Liver (tissue), 8 donors: ENCODE measurements at regions not wholly inside any gene's neighbourhood (a gene's known extent, or its start where the extent isn't known, plus 50 kb on each side); places are given as distances from the start of the nearest gene placed in this dataset.

Experiments used
- DNase-seq: peaks from one replicate; pipeline ENCODE4 v3.0.0-alpha.2; 2017; ENCODE audit warnings: low spot score
- H3K27ac ChIP-seq, 2 donors: one replicate each; pipeline ENCODE4 v1.7.0; 2013; ENCODE audit warnings: inconsistent platforms in 2 of 2, low read length in 2 of 2, control low read depth in 1 of 2, low read depth in 1 of 2, mild to moderate bottlenecking in 1 of 2
- H3K27me3 ChIP-seq, 4 donors: one replicate each; pipeline versions ENCODE4 v1.6.1 to v1.7.0; 2013; ENCODE audit warnings: low read length in 3 of 4, inconsistent platforms in 1 of 4, mild to moderate bottlenecking in 1 of 4, moderate library complexity in 1 of 4; ENCODE audit not compliant: control insufficient read depth in 4 of 4, insufficient read depth in 4 of 4
- H3K36me3 ChIP-seq, 4 donors: one replicate each; pipeline versions ENCODE4 v1.6.1 to v1.7.0; 2013; ENCODE audit warnings: low read length in 3 of 4, mild to moderate bottlenecking in 3 of 4, low read depth in 1 of 4, moderate library complexity in 1 of 4; ENCODE audit not compliant: control insufficient read depth in 4 of 4, insufficient read depth in 3 of 4
- H3K4me1 ChIP-seq, 4 donors: one replicate each; pipeline versions ENCODE4 v1.6.1 to v1.7.0; 2013; ENCODE audit warnings: low read length in 3 of 4, mild to moderate bottlenecking in 3 of 4, moderate library complexity in 1 of 4; ENCODE audit not compliant: control insufficient read depth in 4 of 4, insufficient read depth in 4 of 4
- H3K4me3 ChIP-seq, 3 donors: one replicate each; pipeline versions ENCODE4 v1.6.1 to v1.7.0; 2013; ENCODE audit warnings: low read length in 3 of 3, control low read depth in 1 of 3, low read depth in 1 of 3, mild to moderate bottlenecking in 1 of 3
- H3K9ac ChIP-seq, 2 donors: one replicate each; pipeline ENCODE4 v1.7.0; 2013; ENCODE audit warnings: low read length in 2 of 2, mild to moderate bottlenecking in 2 of 2, moderate library complexity in 2 of 2, control low read depth in 1 of 2, low read depth in 1 of 2
- H3K9me3 ChIP-seq, 4 donors: one replicate each; pipeline versions ENCODE4 v1.6.1 to v1.7.0; 2013; ENCODE audit warnings: low read length in 3 of 4; ENCODE audit not compliant: control insufficient read depth in 4 of 4
- ATF3 ChIP-seq: IDR thresholded peaks from 2 replicates; pipeline ENCODE4 v1.6.1; 2016; ENCODE audit warnings: antibody characterized with exemption
- CTCF ChIP-seq: fragments of 150-350 bp; IDR thresholded peaks from 2 replicates; pipeline ENCODE4 v1.5.1; 2017; ENCODE audit warnings: improper control_type of control experiment, low read depth, low read length; ENCODE audit not compliant: missing input control
- EGR1 ChIP-seq, 2 donors: IDR thresholded peaks; 2 replicates each; pipeline ENCODE4 v1.6.1; 2016 to 2018; ENCODE audit warnings: antibody characterized with exemption in 2 of 2, low read depth in 2 of 2
- FOXA1 ChIP-seq: IDR thresholded peaks from 2 replicates; pipeline ENCODE4 v1.6.1; 2016; ENCODE audit warnings: antibody characterized with exemption
- FOXA2 ChIP-seq: IDR thresholded peaks from 2 replicates; pipeline ENCODE4 v1.6.1; 2016; ENCODE audit warnings: antibody characterized with exemption
- GABPA ChIP-seq, 2 donors: IDR thresholded peaks in 1 of 2; conservative IDR thresholded peaks in 1 of 2; 2 replicates each; pipeline ENCODE4 v1.6.1; 2016; ENCODE audit warnings: antibody characterized with exemption in 2 of 2, mild to moderate bottlenecking in 1 of 2, moderate library complexity in 1 of 2
- HNF4A ChIP-seq, 2 donors: conservative IDR thresholded peaks; 2 replicates each; pipeline ENCODE4 v1.6.1; 2016; ENCODE audit warnings: antibody characterized with exemption in 2 of 2, mild to moderate bottlenecking in 2 of 2
- HNF4G ChIP-seq: IDR thresholded peaks from 2 replicates; pipeline ENCODE4 v1.6.1; 2016; ENCODE audit warnings: antibody characterized with exemption
- JUND ChIP-seq, 2 donors: IDR thresholded peaks; 2 replicates each; pipeline ENCODE4 v1.6.1; 2016; ENCODE audit warnings: antibody characterized with exemption in 2 of 2
- NR2F2 ChIP-seq: IDR thresholded peaks from 2 replicates; pipeline ENCODE4 v1.6.1; 2016; ENCODE audit warnings: antibody characterized with exemption
- RAD21 ChIP-seq, 2 donors: IDR thresholded peaks; 2 replicates each; pipeline ENCODE4 v1.6.1; 2016; ENCODE audit warnings: antibody characterized with exemption in 2 of 2, mild to moderate bottlenecking in 2 of 2
- REST ChIP-seq: IDR thresholded peaks from 2 replicates; pipeline ENCODE4 v1.6.1; 2016; ENCODE audit warnings: antibody characterized with exemption, mild to moderate bottlenecking
- RXRA ChIP-seq, 2 donors: IDR thresholded peaks; 2 replicates each; pipeline ENCODE4 v1.6.1; 2017 to 2018; ENCODE audit warnings: antibody characterized with exemption in 2 of 2, mild to moderate bottlenecking in 1 of 2
- SP1 ChIP-seq: IDR thresholded peaks from 2 replicates; pipeline ENCODE4 v1.6.1; 2018; ENCODE audit warnings: antibody characterized with exemption, mild to moderate bottlenecking
- TAF1 ChIP-seq: conservative IDR thresholded peaks from 2 replicates; pipeline ENCODE4 v1.6.1; 2016; ENCODE audit warnings: antibody characterized with exemption, mild to moderate bottlenecking
- YY1 ChIP-seq: IDR thresholded peaks from 2 replicates; pipeline ENCODE4 v1.6.1; 2016; ENCODE audit warnings: antibody characterized with exemption, mild to moderate bottlenecking
- ZBTB33 ChIP-seq: IDR thresholded peaks from 2 replicates; pipeline ENCODE4 v1.6.1; 2016; ENCODE audit warnings: antibody characterized with exemption
- WGBS: extraction: QIAGEN DNeasy Blood & Tissue Kit; methylation state at CpG from one replicate; pipeline ENCODE4 v1.1.7; 2013; 5-methylcytosine and 5-hydroxymethylcytosine counted together
- donor health status: healthy.
- donor health status: healthy.
- donor health status: healthy.
- donor health status: healthy.
- donor health status: healthy.

DNA sequence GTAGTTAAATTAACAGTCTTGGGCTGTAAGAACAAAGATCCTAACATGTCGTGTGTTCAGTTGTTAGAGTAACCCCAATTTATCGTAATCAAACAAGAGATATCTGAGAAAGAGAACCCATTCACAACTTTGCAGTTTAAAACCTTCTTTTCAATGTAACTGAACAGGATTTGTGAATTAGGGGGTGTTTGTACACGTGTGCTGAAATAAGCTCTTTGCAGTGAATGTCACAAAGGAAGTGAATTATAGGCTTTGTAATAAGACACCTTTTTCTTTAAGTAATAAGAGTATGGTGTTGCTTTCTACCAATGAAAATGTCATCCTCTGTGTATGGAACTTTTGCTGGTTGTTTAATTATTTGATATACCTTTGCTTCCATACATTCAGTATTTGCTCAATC, 114.0 kb downstream of the ALX1 start:
- H3K4me1 ChIP-seq: no peaks in the 10 kb centered on the region
- peaks cover 0 to 3% (median 0%) of the 10 kb centered on the region in 4 donors for H3K27me3 ChIP-seq
- H3K9me3 ChIP-seq: no peaks in the 10 kb centered on the region
- no peak overlapping the region for H3K27ac ChIP-seq
- 75% methylated on average over 3 of the region's 3 CpGs for WGBS
- H3K36me3 ChIP-seq: no peaks in the 10 kb centered on the region
- no peak overlapping the region for H3K9ac ChIP-seq
- TF ChIP-seq FOXA1 (no peak), HNF4G (no peak), YY1 (no peak), RAD21 (IDR thresholded peaks at IDR 0.05) (no peak), ATF3 (no peak), HNF4A (conservative IDR thresholded peaks at IDR 0.05) (no peak), REST (no peak), EGR1 (IDR thresholded peaks at IDR 0.05; ENCODE audit: low read depth in 2 of 2) (no peak), JUND (IDR thresholded peaks at IDR 0.05) (no peak), FOXA2 (no peak), NR2F2 (no peak), TAF1 (no peak), SP1 (no peak), CTCF (no peak), GABPA (IDR thresholded peaks at IDR 0.05 in 1 of 2, conservative IDR thresholded peaks at IDR 0.05 in 1 of 2) (no peak)
- no peak for DNase-seq
- H3K4me3 ChIP-seq: no peak overlapping the region

DNA sequence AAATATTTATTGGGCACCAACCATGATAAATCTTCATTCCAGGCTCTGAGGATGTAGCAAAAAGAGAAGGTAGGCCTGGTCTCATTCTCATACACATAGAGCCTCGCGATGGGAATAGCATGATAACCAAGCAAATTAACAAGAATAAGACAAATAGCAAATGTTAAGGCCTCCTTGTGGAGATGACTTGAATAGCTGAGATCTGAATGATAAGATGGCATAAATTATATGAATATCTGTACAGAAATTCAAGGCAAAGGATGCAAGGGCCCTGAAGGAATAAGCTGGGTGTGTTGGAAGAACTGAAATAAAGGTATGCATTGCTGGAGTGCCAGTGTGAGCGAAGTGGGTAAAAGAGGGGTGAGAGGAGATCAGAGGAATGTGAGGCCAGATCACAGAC, 114.8 kb downstream of the ALX1 start:
- no peaks in the 10 kb centered on the region for H3K9me3 ChIP-seq
- no peak overlapping the region for H3K9ac ChIP-seq
- no peaks in the 10 kb centered on the region for H3K36me3 ChIP-seq
- WGBS: 90% methylated on average over 3 of the region's 3 CpGs
- peaks cover 0 to 3% (median 0%) of the 10 kb centered on the region in 4 donors for H3K27me3 ChIP-seq
- H3K4me1 ChIP-seq: no peaks in the 10 kb centered on the region
- DNase-seq: no peak
- no peak overlapping the region for H3K4me3 ChIP-seq
- TF ChIP-seq FOXA2: no peak
- no peak for TF ChIP-seq TAF1
- no peak for TF ChIP-seq NR2F2
- no peak for TF ChIP-seq GABPA (IDR thresholded peaks at IDR 0.05 in 1 of 2, conservative IDR thresholded peaks at IDR 0.05 in 1 of 2)
- TF ChIP-seq CTCF: no peak
- TF ChIP-seq HNF4G: no peak
- TF ChIP-seq RAD21 (IDR thresholded peaks at IDR 0.05): no peak
- no peak for TF ChIP-seq HNF4A (conservative IDR thresholded peaks at IDR 0.05)
- no peak for TF ChIP-seq ZBTB33
- no peak for TF ChIP-seq RXRA (IDR thresholded peaks at IDR 0.05)
- TF ChIP-seq SP1: no peak
- TF ChIP-seq JUND (IDR thresholded peaks at IDR 0.05): no peak
- no peak for TF ChIP-seq ATF3
- H3K27ac ChIP-seq: no peak overlapping the region
